ENCODE measurements at regions not wholly inside any gene's neighbourhood (a gene's known extent, or its start where the extent isn't known, plus 50 kb on each side); places are given as distances from the start of the nearest gene placed in this dataset.

DNA sequence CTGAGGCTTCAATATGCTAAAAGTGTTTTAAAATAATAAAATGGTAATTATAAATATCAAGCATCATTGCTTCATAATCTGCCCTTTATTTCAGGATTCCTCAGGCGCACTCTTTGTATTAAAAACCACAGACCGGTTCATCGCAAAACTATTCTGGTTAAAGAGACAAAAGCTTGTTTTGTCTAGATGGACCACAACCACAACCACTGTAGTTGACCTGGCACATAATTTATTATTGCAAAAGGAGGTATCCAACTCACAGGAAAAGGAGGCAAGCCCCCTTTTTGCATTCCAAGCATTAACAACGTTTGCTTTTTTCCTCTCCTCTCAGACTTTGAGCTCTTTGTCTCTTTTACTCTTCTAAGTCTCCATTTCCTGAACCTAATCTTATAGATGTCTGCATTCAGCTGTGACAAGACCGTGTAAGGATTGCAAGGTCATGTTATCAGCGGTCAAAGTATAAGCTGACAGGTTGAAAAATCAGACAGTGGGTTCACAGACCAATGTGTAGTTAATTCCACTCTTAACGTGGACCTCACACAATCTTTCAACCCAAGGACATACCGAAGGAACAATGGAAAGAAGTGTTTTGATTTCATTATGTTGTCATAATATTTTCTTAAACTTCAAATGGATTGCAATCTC, 1057.6 kb downstream of the GALC start:
- TF ChIP-seq, protein P1, sequence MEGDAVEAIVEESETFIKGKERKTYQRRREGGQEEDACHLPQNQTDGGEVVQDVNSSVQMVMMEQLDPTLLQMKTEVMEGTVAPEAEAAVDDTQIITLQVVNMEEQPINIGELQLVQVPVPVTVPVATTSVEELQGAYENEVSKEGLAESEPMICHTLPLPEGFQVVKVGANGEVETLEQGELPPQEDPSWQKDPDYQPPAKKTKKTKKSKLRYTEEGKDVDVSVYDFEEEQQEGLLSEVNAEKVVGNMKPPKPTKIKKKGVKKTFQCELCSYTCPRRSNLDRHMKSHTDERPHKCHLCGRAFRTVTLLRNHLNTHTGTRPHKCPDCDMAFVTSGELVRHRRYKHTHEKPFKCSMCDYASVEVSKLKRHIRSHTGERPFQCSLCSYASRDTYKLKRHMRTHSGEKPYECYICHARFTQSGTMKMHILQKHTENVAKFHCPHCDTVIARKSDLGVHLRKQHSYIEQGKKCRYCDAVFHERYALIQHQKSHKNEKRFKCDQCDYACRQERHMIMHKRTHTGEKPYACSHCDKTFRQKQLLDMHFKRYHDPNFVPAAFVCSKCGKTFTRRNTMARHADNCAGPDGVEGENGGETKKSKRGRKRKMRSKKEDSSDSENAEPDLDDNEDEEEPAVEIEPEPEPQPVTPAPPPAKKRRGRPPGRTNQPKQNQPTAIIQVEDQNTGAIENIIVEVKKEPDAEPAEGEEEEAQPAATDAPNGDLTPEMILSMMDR (IDR thresholded peaks at IDR 0.05) = no peak
- TF ChIP-seq POLR2A (IDR thresholded peaks at IDR 0.05) (no peak), POLR2AphosphoS5 (IDR thresholded peaks at IDR 0.05) (no peak)

Measured in breast epithelium (tissue), 3 donors.